ENCODE measurements at regions not wholly inside any gene's neighbourhood (a gene's known extent, or its start where the extent isn't known, plus 50 kb on each side); places are given as distances from the start of the nearest gene placed in this dataset.

DNA sequence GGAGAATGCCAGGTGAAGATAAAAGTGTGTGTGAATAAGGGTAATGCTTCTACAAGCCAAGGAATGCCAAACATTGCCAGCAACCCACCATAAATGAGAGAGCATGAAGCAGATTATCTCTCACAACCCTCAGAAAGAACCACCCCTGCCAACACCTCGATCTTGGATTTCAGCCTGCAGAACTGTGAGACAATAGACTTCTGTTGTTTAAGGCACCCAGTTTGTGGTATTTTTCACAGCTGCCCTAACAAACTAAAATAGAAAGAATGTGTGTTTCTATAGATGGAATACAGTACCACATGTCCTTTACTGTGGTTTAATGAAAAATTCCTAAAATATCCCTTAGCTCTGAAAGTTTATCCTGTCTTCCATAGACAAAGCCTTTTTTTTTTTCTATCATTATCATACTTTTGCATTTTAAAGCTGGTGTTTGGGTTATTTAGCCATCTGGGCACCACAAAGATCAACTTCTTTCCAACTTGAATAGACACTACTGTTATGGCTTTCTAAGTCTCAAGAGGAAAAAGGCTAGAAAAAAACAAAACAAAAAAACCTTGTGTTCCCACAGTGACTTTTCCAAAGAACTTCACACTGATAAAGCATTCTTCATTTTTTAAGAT is 505.6 kb downstream of the KCTD12 start:
- peak; percentile 23 for DNase-seq (ENCODE audit: low read depth)
- no peak overlapping the region for H3K4me3 ChIP-seq (ENCODE audit: low read length)
- TF ChIP-seq, protein P1, sequence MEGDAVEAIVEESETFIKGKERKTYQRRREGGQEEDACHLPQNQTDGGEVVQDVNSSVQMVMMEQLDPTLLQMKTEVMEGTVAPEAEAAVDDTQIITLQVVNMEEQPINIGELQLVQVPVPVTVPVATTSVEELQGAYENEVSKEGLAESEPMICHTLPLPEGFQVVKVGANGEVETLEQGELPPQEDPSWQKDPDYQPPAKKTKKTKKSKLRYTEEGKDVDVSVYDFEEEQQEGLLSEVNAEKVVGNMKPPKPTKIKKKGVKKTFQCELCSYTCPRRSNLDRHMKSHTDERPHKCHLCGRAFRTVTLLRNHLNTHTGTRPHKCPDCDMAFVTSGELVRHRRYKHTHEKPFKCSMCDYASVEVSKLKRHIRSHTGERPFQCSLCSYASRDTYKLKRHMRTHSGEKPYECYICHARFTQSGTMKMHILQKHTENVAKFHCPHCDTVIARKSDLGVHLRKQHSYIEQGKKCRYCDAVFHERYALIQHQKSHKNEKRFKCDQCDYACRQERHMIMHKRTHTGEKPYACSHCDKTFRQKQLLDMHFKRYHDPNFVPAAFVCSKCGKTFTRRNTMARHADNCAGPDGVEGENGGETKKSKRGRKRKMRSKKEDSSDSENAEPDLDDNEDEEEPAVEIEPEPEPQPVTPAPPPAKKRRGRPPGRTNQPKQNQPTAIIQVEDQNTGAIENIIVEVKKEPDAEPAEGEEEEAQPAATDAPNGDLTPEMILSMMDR (conservative IDR thresholded peaks at IDR 0.05; ENCODE audit: low read length) = no peak

DNA sequence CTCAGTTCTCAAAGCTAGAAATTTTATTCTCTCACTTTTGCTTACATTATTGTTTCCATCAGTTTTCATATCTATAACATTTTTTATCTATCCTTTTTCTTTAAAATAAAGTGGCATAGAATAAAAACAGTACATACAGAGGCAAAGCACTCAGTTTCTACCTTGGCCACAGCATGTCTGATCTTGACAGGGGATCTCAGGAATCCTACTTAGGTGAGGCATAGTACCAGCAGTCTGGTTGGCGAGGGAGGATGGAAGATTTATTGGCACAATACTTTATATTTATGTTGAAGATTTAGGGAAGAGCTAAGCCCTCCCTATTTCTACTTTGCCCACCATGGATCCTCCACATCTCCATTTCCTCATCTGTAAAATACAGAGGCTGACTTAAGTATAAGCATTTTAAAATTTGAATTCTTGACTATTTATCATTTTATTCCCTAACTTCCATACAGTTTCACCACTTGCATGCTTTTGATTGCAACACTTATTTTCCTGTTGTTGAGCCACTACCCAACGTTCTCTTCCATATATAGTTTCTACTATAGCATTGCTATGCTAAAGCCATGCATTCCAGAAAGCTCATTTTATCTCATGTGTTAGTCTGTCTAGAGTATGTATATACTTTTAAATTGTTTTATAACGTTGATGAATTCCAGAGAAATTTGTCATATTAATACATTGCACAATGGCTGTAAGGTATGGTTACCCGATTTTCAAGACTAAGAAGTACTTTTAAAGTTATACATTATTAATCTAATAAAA is 506.7 kb downstream of the KCTD12 start:
- DNase-seq (ENCODE audit: low read depth) = no peak
- no peak overlapping the region for H3K4me3 ChIP-seq (ENCODE audit: low read length)
- TF ChIP-seq, protein P1 (conservative IDR thresholded peaks at IDR 0.05; ENCODE audit: low read length) = no peak

DNA sequence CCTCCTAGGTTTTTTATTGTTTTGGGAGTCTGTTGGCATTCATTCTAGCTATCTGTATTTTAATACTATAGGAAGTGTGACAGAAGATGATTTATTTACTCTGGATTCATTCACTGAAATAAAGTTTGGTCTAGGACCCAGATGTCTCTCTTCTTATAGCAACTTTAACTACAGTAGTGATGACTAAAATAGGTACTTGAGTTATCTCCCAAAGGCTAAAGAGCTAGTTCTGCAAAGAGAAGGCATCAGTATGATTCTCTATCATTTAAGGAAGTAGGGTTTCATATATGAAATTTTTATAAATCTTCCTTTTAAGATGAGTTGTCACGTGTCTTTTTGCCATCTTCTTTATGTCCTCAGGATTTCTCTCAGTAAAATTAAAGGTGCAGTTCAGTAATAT is 507.4 kb downstream of the KCTD12 start:
- TF ChIP-seq, protein P1 (conservative IDR thresholded peaks at IDR 0.05; ENCODE audit: low read length) = no peak
- DNase-seq (ENCODE audit: low read depth) = no peak
- H3K4me3 ChIP-seq (ENCODE audit: low read length) = no peak overlapping the region

DNA sequence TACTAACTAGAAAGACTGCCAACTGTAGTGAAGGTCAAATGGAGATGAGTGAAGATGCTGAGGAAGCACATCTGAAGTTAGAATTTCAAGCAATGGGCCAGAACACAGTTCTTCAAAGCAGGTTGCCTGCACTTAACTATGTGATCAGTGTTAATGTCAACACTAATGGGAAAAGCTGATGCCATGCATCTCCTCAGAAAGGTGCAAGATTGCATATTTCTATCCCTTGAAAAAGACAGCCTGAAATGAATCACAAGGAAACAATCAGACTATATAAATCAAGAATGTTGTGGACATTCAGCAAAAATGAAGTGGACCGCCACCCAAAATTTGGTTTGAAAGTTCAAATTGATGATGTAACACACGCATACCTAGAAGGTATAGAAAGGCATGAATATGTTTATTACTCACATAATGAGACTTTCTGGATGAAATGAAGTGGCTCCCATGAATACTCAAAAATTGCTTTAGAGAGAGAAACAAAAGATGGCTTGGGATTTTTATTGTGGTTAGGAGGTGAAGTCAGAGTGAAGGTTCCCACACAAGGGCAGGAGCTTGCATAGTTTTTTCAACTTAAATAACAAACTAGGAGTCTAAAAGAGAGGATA is 522.4 kb downstream of the KCTD12 start:
- DNase-seq (ENCODE audit: low read depth) = no peak
- no peak overlapping the region for H3K4me3 ChIP-seq (ENCODE audit: low read length)
- TF ChIP-seq, protein P1 (conservative IDR thresholded peaks at IDR 0.05; ENCODE audit: low read length) = no peak

DNA sequence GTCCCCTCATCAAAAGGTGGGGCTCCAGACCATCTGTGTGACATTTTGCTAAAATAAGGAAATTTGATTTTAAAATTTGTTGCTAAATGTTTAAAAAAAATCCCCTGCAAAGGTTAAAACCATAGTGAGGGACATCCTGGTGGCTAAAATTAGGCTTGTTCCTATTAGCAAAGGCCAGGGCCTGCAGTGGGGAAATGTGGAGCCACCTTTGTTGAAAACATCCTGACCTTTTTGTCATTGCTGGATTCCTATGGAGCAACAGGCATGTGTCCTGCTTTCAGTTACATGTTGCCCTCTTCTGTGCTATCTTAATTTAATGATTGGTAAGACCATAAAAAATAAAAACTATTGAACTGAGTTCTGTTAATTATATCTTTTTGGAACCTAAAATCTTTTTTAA is 524.3 kb downstream of the KCTD12 start:
- TF ChIP-seq, protein P1 (conservative IDR thresholded peaks at IDR 0.05; ENCODE audit: low read length) = no peak
- no peak for DNase-seq (ENCODE audit: low read depth)
- no peak overlapping the region for H3K4me3 ChIP-seq (ENCODE audit: low read length)

DNA sequence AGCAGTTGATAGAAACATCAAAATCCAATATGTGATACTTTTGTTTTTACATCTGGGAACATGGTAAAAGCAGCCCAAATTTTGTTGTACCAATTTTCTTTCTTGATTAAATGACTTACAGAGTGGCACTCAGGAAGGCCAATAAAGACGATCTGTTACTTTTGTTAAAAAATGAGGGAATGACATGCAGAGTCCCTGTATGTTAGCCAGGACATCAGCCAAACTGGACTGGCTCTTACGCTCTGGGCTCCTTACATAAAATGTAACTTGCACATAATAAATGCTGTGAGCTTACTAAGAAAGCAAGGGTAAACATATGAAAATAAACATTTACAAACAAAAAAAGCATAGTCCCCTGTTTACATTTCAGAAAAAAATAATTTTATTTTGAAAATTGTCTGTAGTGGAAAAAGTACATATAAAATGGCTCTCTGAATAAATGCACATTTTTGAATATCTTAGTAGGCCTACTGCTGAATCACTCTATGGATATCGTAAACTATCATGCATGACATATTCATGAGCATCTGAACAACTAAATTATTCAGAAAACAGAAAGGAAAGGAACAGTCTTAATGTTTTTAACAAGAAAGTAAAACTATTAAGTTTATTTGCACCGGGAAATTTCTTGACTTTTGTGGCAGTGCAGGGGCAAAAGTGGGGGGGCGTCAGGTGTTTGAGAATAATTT is 534.5 kb downstream of the KCTD12 start:
- no peak overlapping the region for H3K4me3 ChIP-seq (ENCODE audit: low read length)
- TF ChIP-seq, protein P1 (conservative IDR thresholded peaks at IDR 0.05; ENCODE audit: low read length) = no peak
- DNase-seq (ENCODE audit: low read depth) = no peak

All from AG10803 (cell line).